NCI-H446 (cell line): ENCODE measurements at regions not wholly inside any gene's neighbourhood (a gene's known extent, or its start where the extent isn't known, plus 50 kb on each side); places are given as distances from the start of the nearest gene placed in this dataset.
"Not testable (repeated sequence)": the region's sequence is repeated elsewhere in the genome, so short reads cannot be mapped to it uniquely, and the experiment has no call there.

Source experiments
- DNase-seq, 2 experiments: peaks; one replicate each; lab custom pipeline; 2025; lab: John Stamatoyannopoulos, UW

DNA sequence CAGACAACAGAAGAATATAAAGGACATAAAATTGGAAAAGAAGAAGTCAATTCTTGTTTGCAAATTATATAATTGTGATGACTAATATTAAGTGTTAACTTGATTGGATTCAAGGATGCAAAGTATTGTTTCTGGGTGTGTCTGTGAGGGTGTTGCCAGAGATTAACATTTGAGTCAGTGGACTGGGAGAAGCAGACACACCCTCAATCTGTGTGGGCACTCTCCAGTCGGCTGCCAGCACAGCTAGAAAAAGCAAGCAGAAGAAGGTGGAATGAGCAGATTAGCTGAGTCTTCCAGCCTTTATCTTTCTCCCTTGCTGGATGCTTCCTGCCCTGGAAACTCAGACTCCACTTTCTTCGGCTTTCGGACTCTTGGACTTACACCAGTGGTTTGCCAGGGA, 51.7 kb downstream of the UBE2NL start:
- DNase-seq, result no peak

DNA sequence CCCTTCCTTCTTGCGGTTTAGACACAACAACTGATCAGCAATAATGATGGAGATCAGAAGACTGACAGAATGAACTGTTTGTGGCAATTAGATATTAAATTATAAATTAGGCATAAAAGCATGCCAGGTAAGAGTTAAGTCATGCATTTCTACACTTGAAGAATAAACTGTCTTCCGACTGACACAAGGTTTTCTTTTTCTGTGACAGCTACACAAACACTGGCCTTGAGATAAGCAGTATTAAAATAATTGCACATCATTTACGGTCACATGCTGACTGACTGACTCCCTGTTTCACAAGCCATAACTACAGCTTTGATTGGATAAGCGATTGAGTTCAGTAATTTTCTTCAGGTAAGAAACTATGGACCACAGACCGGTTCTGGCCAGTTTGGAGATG, 56.2 kb downstream of the UBE2NL start:
- DNase-seq, result no peak

DNA sequence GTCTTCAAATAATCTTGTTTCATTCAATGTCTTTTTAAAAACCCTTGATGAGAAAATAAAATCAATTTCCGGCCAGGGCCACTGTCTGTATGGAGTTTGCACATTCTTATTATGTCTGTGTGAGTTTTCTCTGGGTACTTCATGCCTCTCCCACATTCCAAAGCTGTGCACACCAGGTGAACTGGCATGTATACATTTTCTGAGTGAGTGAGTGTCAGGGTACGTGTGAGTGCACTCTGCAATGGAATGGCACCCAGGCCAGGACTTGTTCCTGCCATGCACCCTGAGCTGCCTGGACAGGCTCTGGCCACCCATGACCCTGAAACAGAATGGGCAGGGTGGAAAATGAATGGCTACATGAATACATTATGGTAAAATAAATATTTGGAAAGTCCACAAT, 61.3 kb downstream of the UBE2NL start:
- DNase-seq, result no peak

DNA sequence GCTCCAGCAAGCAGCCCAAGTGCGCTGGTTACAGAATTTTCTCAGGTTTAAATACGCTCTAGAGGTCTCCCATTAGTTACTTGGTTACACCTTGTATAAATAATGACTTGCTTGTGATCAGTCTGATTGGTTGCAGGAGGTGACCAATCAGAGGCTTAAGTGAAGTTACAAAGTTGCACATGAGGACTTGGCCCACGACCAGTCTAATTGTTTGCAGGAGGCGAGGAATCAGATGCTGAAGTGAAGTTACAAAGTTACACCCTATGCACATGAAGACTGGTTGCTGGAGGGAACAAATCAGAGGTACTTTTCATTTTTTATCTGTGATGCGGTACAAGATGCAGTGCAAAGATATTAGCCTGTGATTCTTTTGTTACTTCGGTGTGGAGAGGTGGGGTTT, 80.7 kb downstream of the UBE2NL start:
- no peak for DNase-seq

DNA sequence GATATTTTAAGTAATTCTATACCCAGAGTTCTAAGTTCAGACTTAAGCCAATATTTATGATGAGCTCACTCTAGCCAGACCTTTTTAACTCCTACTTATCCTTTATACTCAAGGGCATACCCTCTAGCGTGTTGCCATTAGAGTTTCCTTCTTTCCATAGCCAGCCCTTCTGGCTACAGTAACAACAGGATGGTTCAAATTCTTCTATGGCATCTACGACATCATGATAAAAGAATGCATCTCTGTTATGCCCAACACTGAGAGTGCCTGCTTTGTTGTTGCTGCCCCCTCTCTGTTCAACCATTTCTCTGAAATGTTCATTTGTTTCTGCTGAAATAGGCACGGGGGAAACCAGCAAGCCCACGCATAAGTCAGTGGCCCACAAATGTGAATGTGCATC, 104.5 kb downstream of the UBE2NL start:
- DNase-seq, result no peak

DNA sequence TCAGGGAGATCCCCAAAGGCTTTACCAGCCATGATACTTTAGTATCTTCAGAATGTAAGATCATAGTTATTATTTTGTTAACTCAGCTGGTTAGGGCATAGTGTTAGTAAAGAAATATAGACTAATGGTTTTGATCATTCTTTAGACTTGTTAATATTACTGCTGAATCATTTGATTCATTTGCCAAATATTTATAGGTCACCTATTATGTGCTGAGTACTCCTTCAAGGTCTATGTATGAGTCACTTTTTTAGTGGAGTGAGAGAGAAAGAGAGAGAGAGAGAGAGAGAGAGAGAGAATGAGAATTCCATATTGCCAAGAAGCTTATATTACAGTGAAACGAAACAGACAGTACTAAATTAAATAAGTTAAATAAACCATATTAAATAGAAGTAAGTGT, 110.3 kb downstream of the UBE2NL start:
- DNase-seq, result no peak

DNA sequence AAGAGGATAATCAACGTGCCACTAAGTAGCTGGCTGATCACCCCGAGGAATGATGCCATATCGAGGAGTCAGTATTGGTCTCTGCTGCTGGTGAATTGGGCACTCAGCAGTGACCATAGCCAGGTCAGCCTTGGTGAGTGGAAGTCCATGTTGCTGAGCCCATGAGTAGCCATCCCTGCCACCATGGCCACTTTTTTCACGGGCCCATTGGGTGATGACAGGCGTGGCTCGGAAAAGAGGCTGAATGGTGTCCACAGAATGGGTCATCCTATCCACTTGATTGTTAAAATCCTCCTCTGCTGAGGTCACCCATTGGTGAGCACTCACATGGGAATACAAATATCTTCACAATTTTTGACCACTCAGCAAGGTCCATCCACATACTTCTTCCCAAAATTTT, 114.4 kb downstream of the UBE2NL start:
- DNase-seq, result no peak

DNA sequence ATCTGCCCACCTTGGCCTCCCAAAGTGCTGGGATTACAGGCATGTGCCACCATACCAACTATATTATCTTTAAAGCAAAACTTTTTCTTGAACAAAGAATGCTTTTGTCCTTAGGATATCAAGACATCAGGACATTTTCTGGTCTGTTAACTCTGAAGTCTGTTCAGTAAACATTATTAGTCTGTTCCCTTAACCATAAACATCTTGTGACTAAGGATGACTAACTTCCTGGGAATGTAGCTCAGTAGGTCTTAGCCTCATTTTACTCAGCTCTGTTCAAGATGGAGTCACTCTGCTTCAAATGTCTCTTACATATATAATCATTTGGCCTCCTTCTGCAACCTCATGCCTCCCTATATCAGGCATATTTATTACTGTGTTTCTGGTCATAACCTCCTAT, 122.9 kb downstream of the UBE2NL start:
- no peak for DNase-seq

DNA sequence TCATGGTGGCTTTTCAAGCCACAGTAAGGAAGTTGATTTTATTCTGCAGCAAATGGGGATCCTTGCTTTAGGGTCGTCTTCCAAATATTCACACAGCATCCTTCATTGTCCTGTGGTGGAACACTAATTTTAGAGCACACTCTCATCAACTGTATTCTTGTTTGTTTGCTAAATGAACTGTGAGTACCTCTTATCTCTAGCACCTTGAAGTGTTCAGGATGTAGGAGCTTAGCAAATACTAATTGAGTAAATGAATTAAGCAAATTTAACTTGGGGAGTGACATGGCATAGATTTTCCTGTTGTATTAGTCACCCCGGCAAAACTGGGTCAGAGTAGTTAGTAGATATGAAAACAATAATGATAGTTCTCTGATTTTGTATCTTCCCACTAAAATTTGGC, 156.9 kb downstream of the UBE2NL start:
- no peak for DNase-seq

DNA sequence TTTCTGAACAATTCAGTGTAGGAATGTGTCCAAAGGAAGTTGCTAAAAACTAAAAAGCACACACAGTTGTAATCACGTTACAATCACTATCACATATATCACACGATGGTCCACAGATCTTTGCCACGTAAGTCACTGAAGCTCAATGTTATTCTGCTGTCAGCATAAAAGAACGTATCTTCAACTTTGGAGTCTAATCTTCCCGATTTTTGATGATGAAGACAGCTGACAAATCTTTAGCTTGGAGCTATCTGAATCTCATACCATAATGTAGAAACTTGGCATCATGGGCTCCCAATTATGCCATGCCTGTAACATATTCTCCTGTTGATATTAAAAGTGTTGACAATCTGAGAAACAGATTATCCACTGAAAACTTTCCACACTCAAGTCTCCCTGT, 158.4 kb downstream of the UBE2NL start:
- no peak for DNase-seq

DNA sequence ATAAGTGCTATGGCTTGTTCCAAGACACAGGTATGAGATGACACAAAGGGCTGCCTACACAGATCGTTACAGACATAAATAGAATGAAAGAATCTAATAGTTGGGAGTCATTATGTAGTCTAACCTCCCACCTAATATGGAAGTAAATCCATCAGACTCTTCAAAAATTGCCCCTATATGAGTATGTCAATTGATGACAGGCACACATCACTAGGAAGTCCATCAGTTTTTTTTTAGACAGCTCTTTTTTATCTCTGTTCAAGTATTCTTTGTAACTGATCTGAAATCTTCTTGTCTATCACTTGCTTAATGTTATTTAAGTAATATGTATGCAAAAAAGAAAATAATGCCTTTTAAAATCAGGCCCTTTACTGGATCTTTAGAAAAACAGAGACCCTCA, 191.6 kb downstream of the UBE2NL start:
- DNase-seq, result no peak

DNA sequence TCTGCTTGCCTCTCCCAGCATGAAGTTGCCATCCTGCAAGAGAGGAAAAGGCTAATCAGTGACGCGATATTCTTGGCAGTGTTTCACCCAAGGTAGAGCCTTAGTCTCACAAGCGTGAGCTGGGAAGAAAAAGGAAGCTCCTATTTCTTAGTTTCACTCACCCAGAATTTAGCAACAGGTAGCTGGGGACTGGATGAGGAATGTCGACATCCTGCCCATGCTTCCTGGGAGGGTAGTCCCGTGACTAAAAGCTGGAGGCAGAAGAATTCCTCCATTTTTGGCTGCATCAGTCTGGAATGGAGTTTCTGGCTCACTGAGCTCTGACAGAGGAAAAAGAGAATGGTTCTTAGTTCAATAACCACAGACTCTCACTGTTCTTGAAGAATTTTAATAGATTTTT, 198.4 kb downstream of the UBE2NL start:
- not testable (repeated sequence) for DNase-seq

DNA sequence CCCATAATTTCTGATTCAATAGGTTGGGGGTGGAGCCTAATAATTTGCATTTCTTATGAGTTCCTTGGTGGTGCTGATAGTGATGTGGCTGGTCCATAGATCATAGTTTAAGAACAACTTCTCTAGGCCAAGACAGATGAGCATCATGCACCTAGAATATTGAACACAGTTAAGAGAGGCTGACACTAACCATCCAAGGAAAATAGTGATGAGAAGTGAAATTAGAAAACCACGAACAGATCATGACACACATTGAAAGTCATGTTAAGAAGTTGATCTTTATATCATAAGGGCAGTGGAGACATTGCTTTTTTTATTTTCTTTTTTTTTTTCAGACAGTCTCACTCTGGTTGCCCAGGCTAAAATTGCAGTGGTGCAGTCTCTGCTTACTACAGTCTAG, 205.8 kb downstream of the UBE2NL start:
- DNase-seq, result not testable (repeated sequence)

DNA sequence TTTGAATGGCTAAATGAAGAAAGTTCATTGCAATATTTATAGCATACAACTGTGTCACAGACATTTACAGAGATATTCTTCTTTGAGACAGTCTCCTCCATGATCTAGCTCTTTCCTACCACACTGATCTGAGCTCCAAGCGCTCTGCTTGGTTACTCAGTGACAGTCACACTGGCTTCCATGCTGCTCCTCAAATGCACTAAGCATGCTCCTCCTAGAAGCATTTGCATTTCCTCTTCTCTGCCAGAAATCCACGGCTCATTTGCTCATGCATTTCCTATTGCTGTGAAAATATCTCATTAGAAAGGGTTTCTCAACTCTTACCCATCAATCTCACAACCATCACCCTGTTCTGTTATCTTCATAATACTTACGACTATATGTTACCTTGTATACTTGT, 208.2 kb downstream of the UBE2NL start:
- DNase-seq, result not testable (repeated sequence)

DNA sequence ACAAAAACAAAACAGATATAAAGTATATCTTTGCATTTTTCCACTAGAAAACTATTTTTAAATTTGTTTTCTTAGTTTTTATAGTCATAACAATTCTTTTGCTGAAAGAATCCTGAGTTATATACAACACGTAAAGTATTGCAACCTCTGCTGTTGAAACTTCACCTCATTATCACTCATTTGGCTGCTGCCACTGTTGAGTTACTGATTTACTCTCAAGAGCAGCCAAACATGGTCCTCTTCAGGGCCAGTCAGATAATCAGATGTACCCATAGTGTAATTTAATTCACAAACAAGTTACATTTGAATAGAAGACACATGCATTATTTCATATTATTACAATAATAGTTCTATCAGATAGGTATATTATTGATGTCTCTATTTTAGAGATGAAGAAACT, 235.6 kb downstream of the UBE2NL start:
- not testable (repeated sequence) for DNase-seq

DNA sequence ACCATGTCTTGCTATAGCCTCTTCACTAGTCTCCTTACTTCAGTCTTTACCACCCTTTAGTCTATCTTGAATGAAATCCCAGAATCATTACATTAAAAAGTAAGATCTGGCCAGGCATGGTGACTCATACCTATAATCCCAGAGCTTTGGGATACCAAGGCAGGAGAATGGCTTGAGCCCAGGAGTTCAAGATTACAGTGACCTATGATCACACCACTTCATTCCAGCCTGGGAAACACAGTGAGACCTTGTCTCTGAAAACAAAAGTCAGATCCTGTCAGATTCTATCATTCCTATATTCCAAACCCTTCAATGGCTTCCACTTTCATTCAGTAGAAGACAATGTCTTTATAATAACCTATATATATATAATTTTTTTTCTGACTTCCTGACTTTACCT, 237.7 kb downstream of the UBE2NL start:
- DNase-seq, result not testable (repeated sequence)

DNA sequence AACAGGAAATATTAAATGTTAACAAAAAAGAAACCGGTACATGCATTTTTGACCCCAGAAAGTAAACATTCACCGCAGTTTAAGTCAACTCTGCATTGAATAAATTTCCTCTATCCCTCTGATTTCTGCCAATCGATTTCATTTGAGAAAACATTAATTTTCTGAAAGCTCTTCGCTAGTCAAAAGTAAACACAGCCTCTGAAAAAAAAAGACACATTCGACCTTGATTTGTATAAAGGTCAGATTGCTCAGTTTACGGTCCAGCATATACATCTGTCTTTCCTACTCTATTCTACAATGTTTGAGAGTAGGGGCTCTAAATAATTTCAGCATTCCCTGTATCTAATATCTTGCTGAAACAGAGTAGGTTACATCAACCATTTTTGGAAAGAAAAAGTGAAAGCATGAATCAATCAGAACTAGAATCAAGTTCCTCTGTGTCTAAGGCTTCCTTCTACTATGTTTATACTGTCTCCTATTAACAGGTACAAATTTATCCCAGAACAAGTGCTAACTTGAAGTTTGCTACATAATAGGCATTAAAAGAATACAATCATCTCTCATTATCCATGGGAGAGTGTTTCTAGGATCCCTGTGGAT, 243.8 kb downstream of the UBE2NL start:
- not testable (repeated sequence) for DNase-seq

DNA sequence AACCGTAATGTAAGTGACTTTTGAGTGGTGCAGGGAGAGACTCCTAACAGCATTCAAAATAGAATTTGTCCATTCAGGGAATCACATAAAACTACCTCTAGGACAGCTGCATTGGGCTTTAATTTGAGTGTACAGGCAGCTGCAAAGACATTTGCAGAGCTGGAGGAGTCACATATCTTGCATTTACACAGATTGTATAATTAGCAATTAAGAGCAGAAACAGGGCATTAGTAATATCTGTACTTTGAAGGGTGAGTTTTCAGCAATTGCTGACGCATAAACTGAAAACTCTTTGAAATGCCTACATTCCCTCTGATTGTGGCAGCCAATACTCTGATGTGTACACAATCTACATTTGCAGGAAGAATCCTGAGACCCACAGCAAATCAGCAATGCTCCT, 245.6 kb downstream of the UBE2NL start:
- not testable (repeated sequence) for DNase-seq

DNA sequence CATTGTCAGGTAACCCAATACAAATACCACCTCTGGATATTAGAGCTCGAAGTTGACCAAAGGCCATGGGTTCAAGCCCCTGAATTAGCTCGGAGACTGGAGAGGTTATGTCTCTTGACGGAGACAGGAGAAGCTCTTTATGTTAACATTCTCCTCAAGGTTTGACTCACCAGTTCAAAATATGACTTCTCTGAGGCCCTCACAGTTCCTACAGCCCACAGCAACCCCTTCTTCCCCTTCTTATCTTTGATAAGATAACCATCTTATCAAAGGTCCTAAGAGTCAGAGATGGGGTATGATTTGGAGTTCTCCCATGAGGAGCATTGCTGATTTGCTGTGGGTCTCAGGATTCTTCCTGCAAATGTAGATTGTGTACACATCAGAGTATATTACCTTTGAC, 246.6 kb downstream of the UBE2NL start:
- not testable (repeated sequence) for DNase-seq

DNA sequence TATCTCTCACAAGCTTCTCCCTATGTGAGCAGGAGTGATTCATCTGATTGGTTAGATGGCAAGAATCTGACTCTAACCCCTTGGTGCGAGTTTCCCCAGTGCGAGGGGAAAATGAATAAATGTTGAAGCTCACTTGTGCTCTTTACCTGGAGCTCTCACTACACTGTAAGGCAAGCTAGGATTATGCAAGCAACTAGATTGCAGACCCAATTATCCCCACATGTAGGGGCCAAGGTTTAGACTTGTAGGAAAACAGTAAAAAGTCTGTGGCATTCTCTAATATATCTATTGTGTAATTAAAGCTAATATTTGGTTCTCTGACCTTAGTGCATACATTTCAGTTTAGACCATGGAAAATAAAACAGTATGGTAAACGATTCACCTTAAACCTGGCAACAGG, 247.2 kb downstream of the UBE2NL start:
- not testable (repeated sequence) for DNase-seq

DNA sequence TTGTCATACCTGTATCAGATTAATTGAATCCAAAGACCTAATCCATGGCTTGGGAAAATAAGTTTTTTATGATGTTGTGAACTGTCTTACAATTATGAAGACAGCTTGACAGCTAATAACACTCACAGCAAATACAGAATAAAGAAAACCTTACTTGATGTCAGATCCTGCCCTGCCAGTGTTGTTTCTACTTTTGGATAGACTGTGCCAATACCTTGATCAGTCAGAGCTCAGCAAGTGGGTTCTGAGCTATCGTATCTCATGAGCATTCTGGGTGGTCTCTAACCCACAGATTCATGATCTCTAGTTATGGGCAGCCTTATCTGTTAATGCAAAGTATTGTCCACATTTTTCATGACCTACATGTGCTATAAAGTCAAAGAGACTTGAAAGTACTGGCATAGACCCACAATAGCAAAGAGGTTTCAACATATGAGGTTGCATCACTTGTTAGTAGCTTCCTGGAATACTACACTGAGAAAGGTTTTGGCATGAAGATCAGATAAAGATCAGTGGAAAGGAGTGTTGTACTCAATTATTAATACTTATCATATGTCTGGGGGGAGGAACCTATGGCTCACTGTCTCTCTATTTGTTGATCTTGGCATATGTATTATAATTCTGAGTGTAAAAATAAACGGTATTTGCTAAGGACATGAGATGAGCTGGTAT, 250.7 kb downstream of the UBE2NL start:
- DNase-seq, result not testable (repeated sequence)

DNA sequence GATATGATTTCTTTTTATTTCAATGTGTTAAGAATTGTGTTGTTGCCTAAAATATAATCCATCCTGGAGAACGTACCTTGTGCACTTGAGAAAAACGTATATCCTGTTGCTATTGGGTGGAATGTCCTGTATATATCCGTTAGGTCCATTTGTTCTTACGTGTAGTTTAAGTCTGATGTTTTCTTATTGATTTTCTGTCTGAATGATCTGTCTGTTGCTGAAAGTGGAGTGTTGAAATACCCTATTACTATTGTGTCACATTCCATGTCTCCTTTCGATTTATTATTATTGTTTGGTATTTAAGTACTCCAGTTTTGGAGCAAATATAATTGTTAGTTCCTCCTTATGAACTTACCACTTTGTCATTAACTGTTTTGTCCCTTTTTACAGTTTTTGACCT, 270.6 kb downstream of the UBE2NL start:
- not testable (repeated sequence) for DNase-seq

DNA sequence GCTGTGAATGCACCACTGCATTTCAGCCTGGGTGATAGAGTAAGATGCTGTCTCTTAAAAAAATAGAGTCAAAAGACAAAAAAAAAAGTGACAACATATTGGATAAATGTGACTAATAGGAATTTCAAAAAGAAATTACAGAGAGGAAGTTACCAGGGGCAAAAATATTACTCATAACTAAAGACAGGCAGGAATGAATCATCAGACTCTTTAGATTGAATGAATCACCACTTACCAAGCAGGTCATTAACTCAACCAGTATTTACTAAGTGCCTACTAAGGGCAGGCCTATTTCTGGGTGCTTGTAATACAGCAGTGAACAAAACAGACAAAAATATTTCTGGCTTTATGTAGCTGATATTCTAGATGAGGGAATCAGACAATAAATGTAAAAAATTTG, 301.3 kb downstream of the UBE2NL start:
- DNase-seq, result not testable (repeated sequence)

DNA sequence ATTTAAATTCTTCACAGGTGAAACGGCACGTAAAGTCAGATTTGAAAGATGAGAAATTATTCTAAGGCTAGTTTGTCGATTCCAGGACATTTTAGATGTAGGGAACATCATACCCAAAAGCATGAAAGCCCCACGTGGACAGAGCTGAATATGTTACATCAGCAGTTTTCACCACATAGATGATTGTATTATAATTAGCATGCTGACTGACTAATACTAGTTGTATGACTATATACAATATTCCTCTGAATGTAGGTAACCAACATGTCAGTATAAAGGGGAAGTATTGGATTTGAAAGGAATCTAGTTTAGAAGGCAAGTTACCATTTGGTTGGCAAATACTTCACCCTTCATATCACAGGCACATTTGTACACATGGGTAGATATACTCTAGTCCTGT, 304.6 kb downstream of the UBE2NL start:
- DNase-seq, result not testable (repeated sequence)
